Parathyroid adenoma (tissue), 2 donors: ENCODE measurements at regions not wholly inside any gene's neighbourhood (a gene's known extent, or its start where the extent isn't known, plus 50 kb on each side); places are given as distances from the start of the nearest gene placed in this dataset.
"Not testable (repeated sequence)": the region's sequence is repeated elsewhere in the genome, so short reads cannot be mapped to it uniquely, and the experiment has no call there.

ENCODE experiments used
- H2AFZ ChIP-seq: fragments of 300-600 bp; sonication (generic); one replicate; pipeline ENCODE4 v1.7.0; 2017; ENCODE audit warnings: antibody characterized with exemption, mild to moderate bottlenecking
- H3K27ac ChIP-seq: fragments of 300-600 bp; sonication (generic); one replicate; pipeline ENCODE4 v1.7.0; 2017
- H3K27me3 ChIP-seq: fragments of 300-600 bp; sonication (generic); one replicate; pipeline ENCODE4 v1.7.0; 2017; ENCODE audit warnings: low read length; ENCODE audit not compliant: control insufficient read depth, insufficient read depth
- H3K36me3 ChIP-seq: fragments of 300-600 bp; sonication (generic); one replicate; pipeline ENCODE4 v1.7.0; 2017; ENCODE audit warnings: low read length; ENCODE audit not compliant: control insufficient read depth, insufficient read depth
- H3K4me1 ChIP-seq: fragments of 300-600 bp; sonication (generic); one replicate; pipeline ENCODE4 v1.7.0; 2017; ENCODE audit warnings: control low read depth
- H3K4me2 ChIP-seq: fragments of 300-600 bp; sonication (generic); one replicate; pipeline ENCODE4 v1.7.0; 2017; ENCODE audit warnings: low read length
- H3K4me3 ChIP-seq: fragments of 300-600 bp; sonication (generic); one replicate; pipeline ENCODE4 v1.7.0; 2017; ENCODE audit warnings: low read depth, low read length
- H3K79me2 ChIP-seq: fragments of 300-600 bp; sonication (generic); one replicate; pipeline ENCODE4 v1.7.0; 2017; ENCODE audit warnings: control low read depth
- H3K9ac ChIP-seq: fragments of 300-600 bp; sonication (generic); one replicate; pipeline ENCODE4 v1.7.0; 2017; ENCODE audit warnings: mild to moderate bottlenecking
- H3K9me3 ChIP-seq: fragments of 300-600 bp; sonication (generic); one replicate; pipeline ENCODE4 v1.7.0; 2017; ENCODE audit warnings: low read length; ENCODE audit not compliant: control insufficient read depth
- TF ChIP-seq, protein P1 (sequence below): fragments of 300-600 bp; sonication (generic); IDR thresholded peaks from one replicate; pipeline ENCODE4 v1.7.0; 2017; ENCODE audit warnings: antibody characterized with exemption, mild to moderate bottlenecking
- donor health status: primary hyperparathyroidism.

DNA sequence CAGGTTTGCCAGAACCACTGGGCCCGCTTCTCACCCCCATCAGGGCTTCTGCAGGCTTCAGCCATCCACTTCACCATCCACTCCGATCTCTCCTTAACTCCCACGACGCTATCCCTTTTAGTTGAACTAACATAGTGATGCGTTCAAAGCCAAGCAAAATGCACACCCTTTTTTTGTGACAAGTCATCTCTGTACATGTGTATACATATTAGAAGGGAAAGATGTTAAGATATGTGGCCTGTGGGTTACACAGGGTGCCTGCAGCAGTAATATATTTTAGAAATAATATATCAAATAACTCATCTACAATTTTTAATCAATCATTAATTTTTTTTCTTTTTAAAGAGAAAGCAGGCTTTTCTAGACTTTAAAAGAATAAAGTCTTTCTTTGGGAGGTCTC lies 114.6 kb downstream of the NBPF12 start:
- TF ChIP-seq, protein P1, sequence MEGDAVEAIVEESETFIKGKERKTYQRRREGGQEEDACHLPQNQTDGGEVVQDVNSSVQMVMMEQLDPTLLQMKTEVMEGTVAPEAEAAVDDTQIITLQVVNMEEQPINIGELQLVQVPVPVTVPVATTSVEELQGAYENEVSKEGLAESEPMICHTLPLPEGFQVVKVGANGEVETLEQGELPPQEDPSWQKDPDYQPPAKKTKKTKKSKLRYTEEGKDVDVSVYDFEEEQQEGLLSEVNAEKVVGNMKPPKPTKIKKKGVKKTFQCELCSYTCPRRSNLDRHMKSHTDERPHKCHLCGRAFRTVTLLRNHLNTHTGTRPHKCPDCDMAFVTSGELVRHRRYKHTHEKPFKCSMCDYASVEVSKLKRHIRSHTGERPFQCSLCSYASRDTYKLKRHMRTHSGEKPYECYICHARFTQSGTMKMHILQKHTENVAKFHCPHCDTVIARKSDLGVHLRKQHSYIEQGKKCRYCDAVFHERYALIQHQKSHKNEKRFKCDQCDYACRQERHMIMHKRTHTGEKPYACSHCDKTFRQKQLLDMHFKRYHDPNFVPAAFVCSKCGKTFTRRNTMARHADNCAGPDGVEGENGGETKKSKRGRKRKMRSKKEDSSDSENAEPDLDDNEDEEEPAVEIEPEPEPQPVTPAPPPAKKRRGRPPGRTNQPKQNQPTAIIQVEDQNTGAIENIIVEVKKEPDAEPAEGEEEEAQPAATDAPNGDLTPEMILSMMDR: no peak
- no peaks in the 10 kb centered on the region for H3K27me3 ChIP-seq

DNA sequence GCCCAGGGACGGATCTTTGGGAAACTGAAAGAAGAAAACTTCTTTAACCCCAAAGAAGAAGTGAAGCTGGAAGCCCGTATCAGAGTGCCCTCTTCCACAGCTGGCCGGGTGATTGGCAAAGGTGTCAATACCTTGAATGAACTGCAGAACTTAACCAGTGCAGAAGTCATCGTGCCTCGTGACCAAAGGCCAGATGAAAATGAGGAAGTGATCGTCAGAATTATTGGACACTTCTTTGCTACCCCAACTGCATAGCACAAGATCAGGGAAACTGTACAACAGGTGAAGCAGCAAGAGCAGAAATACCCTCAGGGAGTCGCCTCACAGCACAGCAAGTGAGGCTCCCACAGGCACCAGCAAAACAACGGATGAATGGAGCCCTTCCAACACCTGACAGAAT lies 114.0 kb downstream of the NBPF12 start:
- Histone ChIP-seq H2AFZ (no peak overlapping the region), H3K4me3 (no peak overlapping the region), H3K36me3 (no peaks in the 10 kb centered on the region), H3K27ac (no peak overlapping the region), H3K9ac (no peak overlapping the region), H3K4me2 (no peak overlapping the region), H3K9me3 (no peaks in the 10 kb centered on the region), H3K27me3 (no peaks in the 10 kb centered on the region), H3K79me2 (no peaks in the 10 kb centered on the region), H3K4me1 (no peaks in the 10 kb centered on the region)
- TF ChIP-seq, protein P1: no peak

More for the DNA sequence above, 114.6 kb downstream of the NBPF12 start:
- H3K4me3 ChIP-seq: no peak overlapping the region
- no peak overlapping the region for H3K27ac ChIP-seq
- no peaks in the 10 kb centered on the region for H3K79me2 ChIP-seq
- no peaks in the 10 kb centered on the region for H3K4me1 ChIP-seq
- no peaks in the 10 kb centered on the region for H3K36me3 ChIP-seq
- no peak overlapping the region for H3K4me2 ChIP-seq
- H3K9me3 ChIP-seq: no peaks in the 10 kb centered on the region
- no peak overlapping the region for H2AFZ ChIP-seq
- H3K9ac ChIP-seq: no peak overlapping the region

DNA sequence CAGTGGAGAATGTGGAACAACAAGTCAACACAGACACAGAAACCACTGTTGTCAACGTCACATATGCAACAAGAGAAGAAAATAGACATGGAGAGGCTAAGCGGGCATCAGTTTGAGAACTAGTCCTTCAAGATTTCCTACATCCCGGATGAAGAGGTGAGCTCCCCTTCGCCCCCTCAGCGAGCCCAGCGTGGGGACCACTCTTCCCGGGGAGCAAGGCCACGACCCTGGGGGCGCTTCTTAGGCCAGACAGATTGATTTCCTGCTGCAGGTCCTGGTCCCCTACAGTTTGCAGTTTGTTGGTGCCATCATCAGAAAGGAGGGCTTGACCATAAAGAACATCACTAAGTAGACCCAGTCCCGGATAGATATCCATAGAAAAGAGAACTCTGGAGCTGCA lies 113.0 kb downstream of the NBPF12 start:
- no peak overlapping the region for H3K9ac ChIP-seq
- TF ChIP-seq, protein P1: no peak
- H3K79me2 ChIP-seq: no peaks in the 10 kb centered on the region
- H3K9me3 ChIP-seq: no peaks in the 10 kb centered on the region
- H3K27ac ChIP-seq: no peak overlapping the region
- no peaks in the 10 kb centered on the region for H3K36me3 ChIP-seq
- no peaks in the 10 kb centered on the region for H3K4me1 ChIP-seq
- H3K4me2 ChIP-seq: no peak overlapping the region
- no peaks in the 10 kb centered on the region for H3K27me3 ChIP-seq
- H3K4me3 ChIP-seq: no peak overlapping the region
- no peak overlapping the region for H2AFZ ChIP-seq

DNA sequence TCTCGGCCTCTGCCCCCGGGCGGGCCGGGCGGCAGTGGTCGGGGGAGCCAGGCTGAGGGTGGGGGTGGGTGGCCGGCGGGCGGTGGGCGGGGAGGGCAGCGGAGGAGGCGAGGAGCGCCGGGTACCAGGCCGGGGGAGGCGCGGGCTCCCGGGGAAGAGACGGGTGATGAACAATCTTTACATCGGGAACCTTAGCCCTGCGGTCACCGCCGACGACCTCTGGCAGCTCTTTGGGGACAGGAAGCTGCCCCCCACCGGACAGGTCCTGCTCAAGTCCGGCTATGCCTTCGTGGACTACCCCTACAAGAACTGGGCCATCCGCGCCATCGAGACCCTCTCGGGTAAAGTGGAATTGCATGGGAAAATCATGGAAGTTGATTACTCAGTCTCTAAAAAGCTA lies 112.5 kb downstream of the NBPF12 start:
- no peak overlapping the region for H2AFZ ChIP-seq
- H3K27me3 ChIP-seq: no peaks in the 10 kb centered on the region
- TF ChIP-seq, protein P1: no peak
- no peak overlapping the region for H3K4me2 ChIP-seq
- H3K4me1 ChIP-seq: no peaks in the 10 kb centered on the region
- no peak overlapping the region for H3K4me3 ChIP-seq
- H3K9me3 ChIP-seq: no peaks in the 10 kb centered on the region
- H3K79me2 ChIP-seq: no peaks in the 10 kb centered on the region
- H3K36me3 ChIP-seq: no peaks in the 10 kb centered on the region
- no peak overlapping the region for H3K27ac ChIP-seq
- H3K9ac ChIP-seq: no peak overlapping the region

DNA sequence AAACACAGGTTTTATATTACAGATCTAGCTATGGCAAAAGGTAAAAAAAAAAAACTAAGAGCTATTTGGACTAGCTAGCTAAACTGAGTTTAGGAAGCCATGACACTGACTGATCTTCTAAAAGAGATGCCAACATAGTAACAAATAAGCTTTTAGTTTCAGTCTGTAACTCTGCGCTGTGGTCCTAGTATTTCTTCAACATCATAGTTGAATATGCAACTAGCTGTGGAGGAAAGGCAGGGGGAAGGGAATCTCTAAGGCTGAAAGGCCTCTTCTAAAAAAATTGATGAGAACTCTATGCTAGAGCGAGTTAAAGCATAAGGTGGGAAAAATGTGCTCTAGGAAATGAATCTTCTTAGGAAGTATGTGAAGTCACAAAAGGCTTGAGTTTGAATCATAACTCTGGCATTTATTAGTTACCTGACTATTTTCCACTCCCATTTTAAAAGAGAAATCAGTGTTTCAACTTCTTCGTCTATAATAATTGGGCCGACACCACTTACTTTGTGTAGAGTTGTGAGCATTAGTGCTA lies 108.8 kb downstream of the NBPF12 start:
- H3K79me2 ChIP-seq, H3K27ac ChIP-seq, H3K9me3 ChIP-seq, H3K27me3 ChIP-seq, H3K4me1 ChIP-seq, H3K4me2 ChIP-seq, H3K4me3 ChIP-seq, H3K36me3 ChIP-seq, H3K9ac ChIP-seq, H2AFZ ChIP-seq: not testable (repeated sequence)
